Heart left ventricle (tissue), 16 donors: ENCODE measurements at regions not wholly inside any gene's neighbourhood (a gene's known extent, or its start where the extent isn't known, plus 50 kb on each side); places are given as distances from the start of the nearest gene placed in this dataset.

Experiments used
- ATAC-seq, 4 donors: fragments of 200-7000 bp; cut with Tn5 transposase; one replicate each; pipeline ENCODE4 v1.9.1; 2020 to 2022; ENCODE audit warnings: moderate library complexity in 4 of 4, mild to moderate bottlenecking in 3 of 4, moderate number of reproducible peaks in 1 of 4
- DNase-seq, 5 donors: peaks; one replicate each; pipeline ENCODE4 v3.0.0-alpha.2; 2020
- H3K27ac ChIP-seq, 12 donors: fragments of 200-600 bp; sonication (generic) in 4 of 12; one replicate each; pipeline versions ENCODE4 v1.5.0 to v1.8.0; 2016 to 2022; ENCODE audit warnings: mild to moderate bottlenecking in 2 of 12
- H3K27me3 ChIP-seq, 9 donors: fragments of 200-600 bp; sonication (generic) in 2 of 9; one replicate each; pipeline versions ENCODE4 v1.5.1 to v1.8.0; 2016 to 2022; ENCODE audit warnings: mild to moderate bottlenecking in 3 of 9
- H3K36me3 ChIP-seq, 9 donors: fragments of 200-600 bp; sonication (generic) in 2 of 9; one replicate each; pipeline versions ENCODE4 v1.5.0 to v1.8.0; 2018 to 2022; ENCODE audit warnings: mild to moderate bottlenecking in 2 of 9
- H3K4me1 ChIP-seq, 12 donors: fragments of 200-600 bp; sonication (generic) in 4 of 12; one replicate each; pipeline versions ENCODE4 v1.5.0 to v1.8.0; 2016 to 2022; ENCODE audit warnings: mild to moderate bottlenecking in 3 of 12
- H3K4me3 ChIP-seq, 12 donors: fragments of 200-600 bp; sonication (generic) in 4 of 12; one replicate each; pipeline versions ENCODE4 v1.5.0 to v1.8.0; 2017 to 2022; ENCODE audit warnings: mild to moderate bottlenecking in 9 of 12, moderate library complexity in 4 of 12
- H3K9me3 ChIP-seq, 12 donors: fragments of 200-600 bp; sonication (generic) in 4 of 12; one replicate each; pipeline versions ENCODE4 v1.5.0 to v1.8.0; 2016 to 2022; ENCODE audit warnings: mild to moderate bottlenecking in 1 of 12
- POLR2A ChIP-seq, 2 donors: fragments of 450-650 bp; IDR thresholded peaks; one replicate each; pipeline ENCODE4 v1.6.1; 2017; ENCODE audit warnings: antibody characterized with exemption in 2 of 2, mild to moderate bottlenecking in 2 of 2, moderate library complexity in 2 of 2
- WGBS, 4 donors: extraction: QIAGEN DNeasy Blood & Tissue Kit in 2 of 4; methylation state at CpG; one replicate each; pipeline versions ENCODE4 v1.1.5 to v1.1.7; 2013 to 2018; 5-methylcytosine and 5-hydroxymethylcytosine counted together
- intact Hi-C, 10 donors: fragments of 100-400 bp; cut with DNase I; formaldehyde crosslinking; loops; one replicate each; pipeline versions ENCODE4 v1.11.1 to v1.14.2; 2022
- TF ChIP-seq, protein P1 (sequence below), 12 donors: fragments of 200-600 bp; sonication (generic) in 4 of 12; IDR thresholded peaks; one replicate each; pipeline versions ENCODE4 v1.5.0 to v1.8.0; 2018 to 2022; ENCODE audit warnings: antibody characterized with exemption in 12 of 12, mild to moderate bottlenecking in 5 of 12
- donor health status: ischemic (EF 13 %, LVEDD 7.1; RV severe dilation, severe dysfunction).
- donor health status: healthy with polysubstance abuse.
- donor health status: DM: no; HTN: yes; CAD: no.
- donor health status: DM: no; HTN: no; CAD: no.
- donor health status: ischemic (EF 25% LVEDD 6.9; RV normal size, moderate dysfunction).
- donor health status: ischemic (EF 25% LVEDD 5.7; RV mildly dilated, moderate dysfunction).
- donor health status: healthy.
- donor health status: DM: yes; HTN: yes; CAD: no.
- donor health status: ischemic (EF 35%, LVEDD 5.7; RV mildly dilated, moderate dysfunction).
- donor health status: nonischemic (EF 11% LVEDD 7.7; RV severe dilation, severe dysfunction).
- donor health status: DM: yes; HTN: yes; CAD: no.
- donor health status: PGD.
- donor health status: ischemic (EF 29% LVEDD 5.4; RV normal size, mild dysfunction).
- donor health status: nonischemic (EF 23%, LVEDD 6.1; RV moderate dilation, normal function).

DNA sequence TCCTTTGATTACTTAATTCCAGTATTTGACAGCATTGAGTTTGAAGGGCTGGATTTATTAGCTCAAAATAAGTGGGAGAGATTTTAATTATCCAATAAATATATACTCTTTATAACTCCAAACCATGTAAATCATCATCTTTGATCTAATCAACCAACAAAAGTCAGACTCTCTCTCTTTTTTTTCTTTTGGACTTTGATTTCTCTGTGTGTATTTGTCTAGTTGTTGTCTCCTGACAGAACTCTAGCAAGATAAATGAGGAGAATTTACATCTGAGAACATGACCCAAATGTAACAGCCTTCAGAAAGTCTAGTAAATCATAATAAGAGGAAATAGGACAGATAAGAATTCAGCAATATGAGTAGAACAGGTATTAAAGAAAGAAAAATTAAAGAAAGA is 567.1 kb downstream of the PPARGC1A start:
- DNase-seq (no peak), ATAC-seq (no peak)
- TF ChIP-seq, protein P1, sequence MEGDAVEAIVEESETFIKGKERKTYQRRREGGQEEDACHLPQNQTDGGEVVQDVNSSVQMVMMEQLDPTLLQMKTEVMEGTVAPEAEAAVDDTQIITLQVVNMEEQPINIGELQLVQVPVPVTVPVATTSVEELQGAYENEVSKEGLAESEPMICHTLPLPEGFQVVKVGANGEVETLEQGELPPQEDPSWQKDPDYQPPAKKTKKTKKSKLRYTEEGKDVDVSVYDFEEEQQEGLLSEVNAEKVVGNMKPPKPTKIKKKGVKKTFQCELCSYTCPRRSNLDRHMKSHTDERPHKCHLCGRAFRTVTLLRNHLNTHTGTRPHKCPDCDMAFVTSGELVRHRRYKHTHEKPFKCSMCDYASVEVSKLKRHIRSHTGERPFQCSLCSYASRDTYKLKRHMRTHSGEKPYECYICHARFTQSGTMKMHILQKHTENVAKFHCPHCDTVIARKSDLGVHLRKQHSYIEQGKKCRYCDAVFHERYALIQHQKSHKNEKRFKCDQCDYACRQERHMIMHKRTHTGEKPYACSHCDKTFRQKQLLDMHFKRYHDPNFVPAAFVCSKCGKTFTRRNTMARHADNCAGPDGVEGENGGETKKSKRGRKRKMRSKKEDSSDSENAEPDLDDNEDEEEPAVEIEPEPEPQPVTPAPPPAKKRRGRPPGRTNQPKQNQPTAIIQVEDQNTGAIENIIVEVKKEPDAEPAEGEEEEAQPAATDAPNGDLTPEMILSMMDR (IDR thresholded peaks at IDR 0.05): no peak
- TF ChIP-seq POLR2A (IDR thresholded peaks at IDR 0.05): no peak
- H3K27me3 ChIP-seq: no peaks in the 10 kb centered on the region
- intact Hi-C loops: no loop called here
- H3K4me1 ChIP-seq: peaks cover 0 to 5% (median 0%) of the 10 kb centered on the region in 12 donors
- no peak overlapping the region for H3K27ac ChIP-seq
- H3K36me3 ChIP-seq: no peaks in the 10 kb centered on the region
- no peaks in the 10 kb centered on the region for H3K9me3 ChIP-seq
- H3K4me3 ChIP-seq: no peak overlapping the region

DNA sequence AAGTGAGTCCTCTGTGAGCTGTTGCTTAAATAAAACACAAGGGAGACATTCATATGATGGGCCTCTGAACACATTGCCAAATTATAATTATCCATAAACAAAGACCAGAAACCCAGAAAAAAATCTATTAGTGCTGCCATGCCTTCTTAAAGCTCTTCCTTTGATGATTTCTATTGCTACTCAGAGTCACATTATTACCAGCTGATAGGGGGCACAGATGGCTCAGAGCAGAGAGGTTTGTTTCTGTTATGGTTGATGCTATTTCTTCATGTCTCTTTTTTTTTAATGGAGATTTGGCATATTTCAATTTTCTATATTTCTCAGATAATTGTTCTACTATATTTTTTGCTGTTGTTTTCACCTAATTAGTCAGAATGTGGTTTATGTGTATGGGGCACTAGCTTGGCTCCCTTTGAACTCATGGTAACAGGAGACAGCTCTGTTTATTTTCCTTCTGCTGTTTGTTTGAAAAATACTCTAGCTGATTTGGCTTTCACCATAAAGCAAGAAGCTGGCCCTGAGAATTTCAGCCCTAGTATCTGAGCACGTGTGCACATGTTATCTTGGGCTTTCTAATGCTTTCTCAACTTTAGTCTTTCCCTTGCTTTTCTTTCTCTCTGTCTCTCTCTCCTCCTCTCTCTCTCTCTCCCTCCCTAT is 568.8 kb downstream of the PPARGC1A start:
- intact Hi-C loops: no loop called here
- H3K4me1 ChIP-seq: peaks cover 0 to 5% (median 0%) of the 10 kb centered on the region in 12 donors
- no peak overlapping the region for H3K27ac ChIP-seq
- no peak overlapping the region for H3K4me3 ChIP-seq
- no peaks in the 10 kb centered on the region for H3K27me3 ChIP-seq
- 27 to 61% (median 43%) methylated on average over 1 of the region's 1 CpG for WGBS, 4 donors
- ATAC-seq (no peak), DNase-seq (no peak)
- H3K36me3 ChIP-seq: no peaks in the 10 kb centered on the region
- no peaks in the 10 kb centered on the region for H3K9me3 ChIP-seq
- TF ChIP-seq, protein P1 (IDR thresholded peaks at IDR 0.05): no peak
- no peak for TF ChIP-seq POLR2A (IDR thresholded peaks at IDR 0.05)

DNA sequence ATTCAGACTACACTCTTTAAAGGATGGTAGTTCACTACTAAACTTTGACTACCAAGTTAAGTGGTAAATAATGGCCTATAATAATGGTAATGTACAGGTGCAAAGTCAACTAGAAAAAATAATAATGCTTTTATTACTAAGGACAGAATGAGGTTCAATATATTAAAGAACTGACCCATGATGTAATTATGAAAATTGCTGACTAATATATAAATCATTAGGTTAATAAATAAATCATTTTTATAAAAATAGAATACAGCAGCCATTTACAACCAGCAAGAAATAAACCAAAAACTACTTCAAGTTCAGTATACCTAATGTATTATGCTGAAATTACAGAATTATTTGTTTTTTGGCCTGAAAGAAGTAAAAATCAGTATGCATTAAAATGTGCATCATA is 577.2 kb downstream of the PPARGC1A start:
- H3K4me3 ChIP-seq: no peak overlapping the region
- no peaks in the 10 kb centered on the region for H3K36me3 ChIP-seq
- TF ChIP-seq, protein P1 (IDR thresholded peaks at IDR 0.05): no peak
- TF ChIP-seq POLR2A (IDR thresholded peaks at IDR 0.05): no peak
- no peak overlapping the region for H3K27ac ChIP-seq
- H3K4me1 ChIP-seq: no peaks in the 10 kb centered on the region
- intact Hi-C loops: no loop called here
- H3K27me3 ChIP-seq: no peaks in the 10 kb centered on the region
- DNase-seq (no peak), ATAC-seq (no peak)
- no peaks in the 10 kb centered on the region for H3K9me3 ChIP-seq

DNA sequence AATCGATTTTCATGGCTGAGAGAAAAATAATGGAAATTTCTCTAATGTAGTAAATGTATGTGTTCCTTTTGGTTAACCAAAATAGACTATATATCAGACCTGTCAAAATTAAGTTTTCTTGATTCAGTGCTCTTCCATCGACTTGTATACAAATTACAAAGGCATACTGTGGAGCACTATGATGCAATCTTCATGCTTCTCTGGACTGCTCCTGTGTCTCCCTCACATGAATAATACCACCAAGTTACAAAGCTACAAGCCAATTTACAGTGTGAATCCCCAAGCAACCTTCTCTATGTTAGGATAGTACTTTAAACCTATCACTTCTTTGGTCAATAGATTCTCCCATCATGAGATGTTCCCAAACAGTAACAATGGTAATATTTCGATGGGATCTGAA is 577.9 kb downstream of the PPARGC1A start:
- Histone ChIP-seq H3K4me1 (no peaks in the 10 kb centered on the region), H3K9me3 (no peaks in the 10 kb centered on the region), H3K4me3 (no peak overlapping the region), H3K36me3 (no peaks in the 10 kb centered on the region), H3K27me3 (no peaks in the 10 kb centered on the region), H3K27ac (no peak overlapping the region)
- TF ChIP-seq, protein P1 (IDR thresholded peaks at IDR 0.05): no peak
- no peak for TF ChIP-seq POLR2A (IDR thresholded peaks at IDR 0.05)
- DNase-seq: no peak
- intact Hi-C loops: no loop called here
- no peak for ATAC-seq
- WGBS, 4 donors: 64 to 72% (median 65%) methylated on average over 3 of the region's 3 CpGs
